GM18907 (cell line): ENCODE measurements at regions not wholly inside any gene's neighbourhood (a gene's known extent, or its start where the extent isn't known, plus 50 kb on each side); places are given as distances from the start of the nearest gene placed in this dataset.

Experiments
- ATAC-seq: cut with Tn5 transposase; IDR thresholded peaks from one replicate; pipeline ENCODE4 v1.9.1; 2021; ENCODE audit warnings: mild to moderate bottlenecking, moderate library complexity; ENCODE audit not compliant: unreplicated experiment

- ATAC-seq: no peak
Measured at GRCh38 chr10:118108194-118109026, 61.7 kb upstream of the RAB11FIP2 start.

DNA sequence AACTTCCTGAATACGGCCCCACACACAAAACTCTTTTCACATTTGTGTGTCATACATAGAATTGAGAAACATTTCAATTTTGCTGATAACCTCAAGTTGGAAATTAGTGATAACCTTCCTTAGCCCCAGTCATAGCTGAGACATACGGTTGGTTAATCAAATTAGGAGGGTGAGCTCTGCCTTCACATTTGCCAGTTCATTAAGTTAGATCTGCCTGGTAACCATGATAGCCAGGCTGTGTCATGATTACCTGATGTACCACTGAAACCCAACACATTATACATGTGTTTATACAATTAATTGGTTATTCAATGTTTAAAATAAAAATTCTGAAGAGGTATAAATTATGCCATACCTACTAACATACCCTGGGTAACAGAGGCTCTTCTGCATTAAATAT lies 60.8 kb upstream of the RAB11FIP2 start:
- no peak for ATAC-seq

DNA sequence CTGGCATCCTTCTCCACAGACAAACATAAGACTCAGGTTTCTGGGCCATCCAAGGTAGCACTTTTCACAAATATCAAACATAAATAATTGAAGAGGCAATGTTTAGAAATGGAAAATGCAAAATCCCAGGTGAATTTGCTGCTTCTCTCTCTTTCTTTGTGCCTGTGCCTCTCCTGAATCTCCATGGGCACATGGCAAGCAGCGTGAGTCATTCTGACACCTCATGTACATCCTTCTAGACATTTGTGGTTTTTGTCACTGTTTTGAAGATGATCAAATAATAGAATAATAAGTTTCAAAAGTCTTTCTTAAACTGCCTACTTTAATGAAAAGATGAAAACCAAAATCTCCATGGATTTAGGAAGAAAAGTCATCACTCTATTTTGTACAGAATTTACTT lies 60.3 kb upstream of the RAB11FIP2 start:
- ATAC-seq: no peak

- ATAC-seq: no peak
Measured at GRCh38 chr10:118106426-118106825, 59.7 kb upstream of the RAB11FIP2 start.

DNA sequence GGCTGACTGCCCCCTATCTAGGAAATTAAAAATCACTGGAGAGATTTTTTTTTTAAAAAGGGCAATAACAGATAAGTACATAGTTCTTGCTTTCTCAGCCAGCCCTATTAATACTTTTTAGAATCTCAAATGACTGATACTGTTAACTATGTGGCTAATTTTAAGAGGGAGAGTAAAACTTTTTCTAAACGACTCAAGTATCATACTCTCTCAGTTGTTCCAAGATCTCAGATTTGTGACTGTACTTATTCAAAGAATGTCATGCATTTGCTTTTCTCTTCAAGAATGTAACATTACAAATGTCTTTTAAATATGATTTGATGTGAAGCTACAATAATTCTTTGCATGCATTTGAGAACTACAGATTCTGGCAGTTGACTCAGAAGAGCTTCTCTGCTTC lies 55.4 kb upstream of the RAB11FIP2 start:
- ATAC-seq: no peak

DNA sequence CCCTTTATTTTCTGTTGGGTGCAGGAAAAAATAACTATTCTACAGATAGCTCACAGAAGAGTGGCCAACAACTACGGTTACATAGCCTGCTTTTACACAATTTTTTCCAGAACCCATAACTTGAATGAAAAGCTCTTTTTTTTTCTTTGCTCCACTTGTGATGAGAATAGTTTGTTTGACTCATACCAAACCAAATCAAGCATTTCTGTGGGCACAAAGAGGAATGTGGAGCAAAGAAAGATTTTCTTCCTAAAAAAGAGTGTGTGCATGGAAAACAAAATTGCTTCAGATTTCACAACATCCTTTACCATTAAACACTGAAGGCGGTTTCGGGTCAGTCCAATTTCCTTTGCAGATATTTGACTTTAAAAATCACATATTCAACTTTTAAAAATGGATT lies 54.8 kb upstream of the RAB11FIP2 start:
- no peak for ATAC-seq
